GM12865 (cell line): ENCODE measurements at regions not wholly inside any gene's neighbourhood (a gene's known extent, or its start where the extent isn't known, plus 50 kb on each side); places are given as distances from the start of the nearest gene placed in this dataset.

ENCODE experiments used
- DNase-seq: peaks from one replicate; pipeline ENCODE4 v3.0.0; 2010; ENCODE audit warnings: low read depth
- H3K4me3 ChIP-seq: 2 replicates; pipeline ENCODE4 v1.5.1; 2011; ENCODE audit warnings: mild to moderate bottlenecking, low read depth, low read length, control low read depth
- CTCF ChIP-seq: IDR thresholded peaks from 2 replicates; pipeline ENCODE4 v1.5.1; 2011; ENCODE audit warnings: low read length, control low read depth, low read depth, inconsistent platforms; ENCODE audit not compliant: insufficient read depth; ENCODE audit errors: missing control alignments

DNA sequence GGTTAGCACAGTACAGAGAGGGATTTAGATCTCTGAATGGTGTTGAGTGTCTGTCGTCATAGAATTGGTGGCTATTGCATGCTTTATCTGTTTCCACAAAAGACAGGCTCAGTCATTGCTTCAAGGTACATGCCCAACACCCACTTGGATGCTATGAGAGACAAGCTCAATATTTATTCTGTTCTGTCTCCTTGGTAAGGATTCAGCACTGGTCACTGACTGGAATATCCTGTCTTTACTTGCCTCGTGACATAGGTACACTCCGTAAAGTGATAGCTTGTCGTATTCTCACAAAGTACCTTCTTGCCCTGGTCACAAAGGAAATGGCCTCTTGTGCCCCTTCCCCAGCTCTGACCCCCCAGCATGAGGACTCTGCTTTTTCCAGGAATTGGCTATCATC is 72.8 kb upstream of the CTNNB1 start:
- no peak for DNase-seq
- TF ChIP-seq CTCF: no peak
- no peak overlapping the region for H3K4me3 ChIP-seq

DNA sequence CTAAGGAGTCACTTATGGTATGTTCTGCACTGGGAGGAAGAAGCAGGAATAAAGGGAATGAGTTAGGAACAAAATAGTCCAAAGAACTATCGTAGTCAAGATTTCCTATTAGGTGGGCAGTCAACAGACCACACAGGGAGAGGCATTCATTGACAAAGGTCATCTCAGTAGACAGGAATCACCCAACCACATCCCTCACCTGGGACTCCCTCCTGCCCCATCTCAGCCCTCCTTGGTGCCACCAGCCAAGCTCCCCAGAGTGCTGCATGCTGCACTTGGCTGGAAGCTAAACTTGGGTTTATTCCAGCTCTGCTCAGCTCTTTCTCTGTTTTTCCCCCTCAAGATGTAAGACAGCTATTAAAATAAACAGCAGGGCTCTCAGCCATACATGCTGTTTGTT is 72.3 kb upstream of the CTNNB1 start:
- no peak for TF ChIP-seq CTCF
- no peak overlapping the region for H3K4me3 ChIP-seq
- DNase-seq: no peak

- no peak overlapping the region for H3K4me3 ChIP-seq
- DNase-seq: no peak
- TF ChIP-seq CTCF: no peak
These were observed 71.9 kb upstream of the CTNNB1 start for GRCh38 chr3:41127414-41127813.

DNA sequence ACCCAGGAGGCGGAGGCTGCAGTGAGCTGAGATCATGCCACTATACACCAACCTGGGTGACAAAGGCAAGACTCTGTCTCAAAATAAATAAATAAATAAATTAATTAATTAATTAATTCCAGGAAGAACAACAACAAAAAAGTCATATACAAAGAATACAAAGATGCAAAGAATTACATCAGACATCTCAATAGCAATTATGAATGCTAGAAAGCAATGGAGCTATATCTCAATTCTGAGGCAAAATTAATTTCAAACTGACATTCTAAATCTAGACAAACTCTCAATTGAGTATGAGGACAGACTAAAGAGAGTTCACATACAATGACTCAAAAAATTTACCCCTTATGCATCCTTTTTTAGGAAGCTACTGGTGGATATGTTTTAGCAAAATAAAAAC is 69.6 kb upstream of the CTNNB1 start:
- H3K4me3 ChIP-seq: no peak overlapping the region
- TF ChIP-seq CTCF: no peak
- no peak for DNase-seq

GRCh38 chr3:41131224-41131623 is 68.1 kb upstream of the CTNNB1 start:
- DNase-seq: no peak
- no peak for TF ChIP-seq CTCF
- H3K4me3 ChIP-seq: no peak overlapping the region

DNA sequence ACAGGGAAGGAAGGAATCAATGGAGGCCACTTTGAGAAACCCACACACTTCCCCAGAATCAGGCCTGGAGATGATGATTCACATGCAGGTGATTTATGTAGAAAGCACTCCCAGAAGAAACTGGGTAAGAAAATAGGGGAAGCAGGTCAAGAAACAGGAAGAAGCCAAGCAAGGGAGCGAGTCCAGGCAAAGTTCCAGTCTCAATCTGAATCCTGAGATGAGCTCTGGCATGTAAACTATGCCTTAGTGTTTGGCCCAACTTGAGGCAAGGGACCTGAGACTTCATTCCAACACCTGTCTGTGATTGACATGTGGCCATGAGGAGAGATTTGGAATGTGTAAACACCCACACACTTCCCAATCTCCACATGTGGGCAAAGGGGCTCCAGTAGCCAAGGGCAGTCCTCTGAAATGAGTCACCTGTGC is 61.6 kb upstream of the CTNNB1 start:
- no peak for DNase-seq
- no peak for TF ChIP-seq CTCF
- no peak overlapping the region for H3K4me3 ChIP-seq

DNA sequence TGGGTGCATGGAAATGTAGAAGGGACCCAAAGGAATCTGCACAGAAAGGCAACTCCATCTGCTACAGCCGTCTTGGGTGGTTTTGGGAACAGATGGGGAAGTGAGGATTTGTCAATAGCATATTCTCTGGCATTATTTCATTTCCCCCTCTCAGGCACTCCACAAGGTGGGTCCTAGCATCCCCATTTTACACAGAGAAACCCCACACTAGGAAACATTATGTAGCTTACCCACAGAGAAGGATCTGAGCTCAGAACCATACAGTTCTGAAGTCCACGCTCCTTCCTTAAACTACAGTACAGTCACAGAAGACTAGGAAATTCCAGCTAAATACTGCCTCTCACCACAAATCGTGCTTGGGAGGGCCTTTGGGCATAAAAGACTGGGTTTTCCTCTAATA is 61.2 kb upstream of the CTNNB1 start:
- DNase-seq: no peak
- no peak for TF ChIP-seq CTCF
- no peak overlapping the region for H3K4me3 ChIP-seq
